ENCODE measurements at regions not wholly inside any gene's neighbourhood (a gene's known extent, or its start where the extent isn't known, plus 50 kb on each side); places are given as distances from the start of the nearest gene placed in this dataset.

DNA sequence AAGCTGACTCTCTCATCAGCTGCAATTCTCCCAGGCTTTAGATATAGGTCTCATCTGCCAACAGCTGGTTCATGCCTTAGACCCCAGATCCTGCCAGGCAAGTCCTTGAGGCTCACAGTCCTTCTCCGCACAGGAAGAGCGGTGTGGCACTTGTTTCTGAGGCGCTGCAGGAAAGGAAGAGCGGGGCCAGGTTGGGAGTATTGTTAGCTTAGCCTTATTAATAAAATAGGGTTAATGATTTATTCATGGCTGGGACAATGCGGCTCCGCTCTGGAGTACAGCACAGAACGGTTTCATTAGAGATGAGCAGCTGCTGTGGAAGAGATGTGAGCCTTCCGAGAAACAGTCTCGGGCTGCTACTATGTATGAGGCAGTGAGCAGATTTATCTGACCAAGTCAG lies 78.1 kb downstream of the FZD1 start:
- Histone ChIP-seq H3K27me3 (ENCODE audit: low read depth) (no peaks in the 10 kb centered on the region), H3K4me3 (no peak overlapping the region), H3K27ac (replicated peaks) (no peak overlapping the region), H3K9me3 (replicated peaks) (no peaks in the 10 kb centered on the region), H3K36me3 (no peaks in the 10 kb centered on the region), H3K4me1 (peaks cover 48% of the 10 kb centered on the region)
- TF ChIP-seq, protein P1, sequence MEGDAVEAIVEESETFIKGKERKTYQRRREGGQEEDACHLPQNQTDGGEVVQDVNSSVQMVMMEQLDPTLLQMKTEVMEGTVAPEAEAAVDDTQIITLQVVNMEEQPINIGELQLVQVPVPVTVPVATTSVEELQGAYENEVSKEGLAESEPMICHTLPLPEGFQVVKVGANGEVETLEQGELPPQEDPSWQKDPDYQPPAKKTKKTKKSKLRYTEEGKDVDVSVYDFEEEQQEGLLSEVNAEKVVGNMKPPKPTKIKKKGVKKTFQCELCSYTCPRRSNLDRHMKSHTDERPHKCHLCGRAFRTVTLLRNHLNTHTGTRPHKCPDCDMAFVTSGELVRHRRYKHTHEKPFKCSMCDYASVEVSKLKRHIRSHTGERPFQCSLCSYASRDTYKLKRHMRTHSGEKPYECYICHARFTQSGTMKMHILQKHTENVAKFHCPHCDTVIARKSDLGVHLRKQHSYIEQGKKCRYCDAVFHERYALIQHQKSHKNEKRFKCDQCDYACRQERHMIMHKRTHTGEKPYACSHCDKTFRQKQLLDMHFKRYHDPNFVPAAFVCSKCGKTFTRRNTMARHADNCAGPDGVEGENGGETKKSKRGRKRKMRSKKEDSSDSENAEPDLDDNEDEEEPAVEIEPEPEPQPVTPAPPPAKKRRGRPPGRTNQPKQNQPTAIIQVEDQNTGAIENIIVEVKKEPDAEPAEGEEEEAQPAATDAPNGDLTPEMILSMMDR (IDR thresholded peaks at IDR 0.05; ENCODE audit: borderline replicate concordance) = no peak
- intact Hi-C loops (cut with micrococcal nuclease) = no loop called here
- DNase-seq = no peak

DNA sequence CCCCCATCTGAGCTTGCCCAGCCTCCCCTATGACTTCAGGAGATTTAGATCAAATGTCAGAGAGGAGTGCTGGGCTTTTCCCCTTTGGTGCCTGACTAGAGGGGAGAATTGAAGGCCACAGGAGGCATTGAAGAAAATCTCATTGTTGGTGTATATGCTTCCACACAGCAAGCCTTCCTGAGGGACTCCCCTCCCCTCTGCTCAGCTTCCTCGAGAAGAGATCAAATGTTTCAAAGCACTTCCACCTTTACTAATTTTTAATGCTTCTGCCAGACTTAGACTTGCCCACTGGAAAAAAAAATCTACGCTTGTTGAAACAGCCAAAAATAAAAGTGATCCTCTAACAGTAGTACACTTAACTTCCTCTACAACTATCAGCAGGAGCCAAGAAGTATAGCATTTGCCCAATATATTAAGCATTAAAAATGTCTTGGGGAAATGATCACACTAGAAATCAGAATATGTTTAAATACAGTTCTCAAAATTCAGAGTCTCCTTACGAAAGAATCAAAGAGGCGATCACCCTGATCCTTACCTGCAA lies 79.3 kb downstream of the FZD1 start:
- no peak for DNase-seq
- Histone ChIP-seq H3K9me3 (replicated peaks) (no peaks in the 10 kb centered on the region), H3K27me3 (ENCODE audit: low read depth) (no peaks in the 10 kb centered on the region), H3K4me1 (peaks cover 59% of the 10 kb centered on the region), H3K27ac (replicated peaks) (no peak overlapping the region), H3K36me3 (no peaks in the 10 kb centered on the region), H3K4me3 (no peak overlapping the region)
- TF ChIP-seq, protein P1 (IDR thresholded peaks at IDR 0.05; ENCODE audit: borderline replicate concordance) = no peak
- intact Hi-C loops (cut with micrococcal nuclease) = no loop called here

DNA sequence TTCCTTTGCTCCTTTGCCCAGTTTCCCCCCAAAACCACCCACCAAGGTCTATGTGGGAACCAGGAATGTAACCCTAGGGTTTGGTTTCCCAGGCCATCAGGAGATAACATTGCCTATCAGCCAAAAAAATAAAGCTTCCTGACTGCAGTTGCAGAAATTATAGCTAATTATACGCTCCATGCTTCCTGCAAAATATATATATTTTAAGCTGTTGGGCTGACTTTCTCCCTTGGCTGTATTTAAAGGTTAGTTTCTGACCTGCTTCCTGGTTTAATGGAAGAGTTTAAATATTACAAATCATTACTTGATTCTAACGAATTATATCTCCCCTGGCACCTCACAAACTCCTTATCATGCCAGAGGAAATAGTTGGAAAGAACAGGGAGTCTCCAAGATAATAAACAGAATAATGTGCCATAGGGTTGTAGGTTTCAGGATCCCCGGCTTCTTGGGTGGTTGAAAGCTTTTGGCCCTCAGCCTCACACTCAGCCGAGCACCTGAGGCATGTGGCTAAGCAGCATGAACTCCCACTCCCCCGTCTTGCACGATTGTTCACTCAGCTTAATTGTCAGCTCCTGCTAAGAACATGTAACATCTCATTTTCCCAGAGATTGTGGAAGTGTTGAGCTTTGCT lies 79.9 kb downstream of the FZD1 start:
- no peaks in the 10 kb centered on the region for H3K9me3 ChIP-seq (replicated peaks)
- no peak for DNase-seq
- intact Hi-C loops (cut with micrococcal nuclease) = no loop called here
- TF ChIP-seq, protein P1 (IDR thresholded peaks at IDR 0.05; ENCODE audit: borderline replicate concordance) = no peak
- H3K36me3 ChIP-seq = no peaks in the 10 kb centered on the region
- no peaks in the 10 kb centered on the region for H3K27me3 ChIP-seq (ENCODE audit: low read depth)
- no peak overlapping the region for H3K27ac ChIP-seq (replicated peaks)
- H3K4me3 ChIP-seq = no peak overlapping the region
- H3K4me1 ChIP-seq = peaks cover 63% of the 10 kb centered on the region

DNA sequence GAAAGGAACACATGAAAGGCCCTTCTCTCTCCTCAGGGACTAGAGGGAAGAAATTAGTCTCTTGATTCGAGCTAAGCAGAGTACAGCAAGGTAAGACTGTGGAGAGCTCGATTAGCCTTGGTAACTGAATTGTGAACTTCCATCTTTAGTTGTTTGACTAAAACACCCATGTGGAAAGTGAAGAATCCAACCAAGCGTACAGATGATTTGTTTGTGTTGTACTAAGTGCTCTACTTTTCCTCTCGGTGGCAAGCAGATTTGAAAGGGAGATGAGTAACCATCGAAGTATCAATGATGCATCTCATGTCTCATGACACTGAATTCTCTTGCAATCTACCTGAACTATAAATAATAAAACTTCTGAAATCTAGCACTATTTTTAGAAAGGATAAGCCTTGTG lies 80.7 kb downstream of the FZD1 start:
- no peak overlapping the region for H3K4me3 ChIP-seq
- intact Hi-C loops (cut with micrococcal nuclease) = no loop called here
- no peaks in the 10 kb centered on the region for H3K27me3 ChIP-seq (ENCODE audit: low read depth)
- TF ChIP-seq, protein P1 (IDR thresholded peaks at IDR 0.05; ENCODE audit: borderline replicate concordance) = no peak
- no peaks in the 10 kb centered on the region for H3K9me3 ChIP-seq (replicated peaks)
- H3K36me3 ChIP-seq = no peaks in the 10 kb centered on the region
- H3K4me1 ChIP-seq = peaks cover 63% of the 10 kb centered on the region
- H3K27ac ChIP-seq (replicated peaks) = no peak overlapping the region
- DNase-seq = no peak

DNA sequence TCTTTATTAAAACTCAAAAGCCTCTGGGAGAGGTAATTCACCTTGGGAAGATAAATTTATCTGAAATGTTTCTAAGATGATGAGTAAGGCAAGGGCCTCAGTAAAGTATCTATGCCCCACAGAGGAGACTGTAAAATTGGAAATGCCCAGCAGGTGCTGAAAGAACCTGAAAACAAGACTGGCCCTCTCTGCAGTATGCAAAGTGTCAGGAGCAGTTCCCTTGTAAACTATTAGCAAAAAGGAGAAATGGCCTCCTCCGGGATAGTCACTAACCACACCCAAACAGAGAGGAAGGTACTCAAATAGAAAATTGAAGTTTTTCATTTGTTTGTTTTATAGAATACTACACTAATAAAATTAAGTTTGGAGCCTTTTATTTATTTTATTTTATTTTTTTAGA lies 81.2 kb downstream of the FZD1 start:
- no peak overlapping the region for H3K27ac ChIP-seq (replicated peaks)
- H3K36me3 ChIP-seq = no peaks in the 10 kb centered on the region
- no peaks in the 10 kb centered on the region for H3K27me3 ChIP-seq (ENCODE audit: low read depth)
- intact Hi-C loops (cut with micrococcal nuclease) = no loop called here
- no peak overlapping the region for H3K4me3 ChIP-seq
- H3K9me3 ChIP-seq (replicated peaks) = no peaks in the 10 kb centered on the region
- peaks cover 63% of the 10 kb centered on the region for H3K4me1 ChIP-seq
- TF ChIP-seq, protein P1 (IDR thresholded peaks at IDR 0.05; ENCODE audit: borderline replicate concordance) = no peak
- DNase-seq = no peak
